ENCODE measurements at regions not wholly inside any gene's neighbourhood (a gene's known extent, or its start where the extent isn't known, plus 50 kb on each side); places are given as distances from the start of the nearest gene placed in this dataset.

GRCh38 chr4:41339812-41340809, 83.4 kb downstream of the UCHL1 start:
- Histone ChIP-seq H3K27ac (ENCODE audit: low read depth, low read length) (no peak overlapping the region), H2BK120ac (replicated peaks; ENCODE audit: low read depth, low read length) (no peak overlapping the region), H3K56ac (replicated peaks; ENCODE audit: insufficient read length, low read depth, low read length) (no peak overlapping the region), H3K23me2 (ENCODE audit: low read depth, low read length) (no peaks in the 10 kb centered on the region), H2AK5ac (ENCODE audit: low read depth, low read length) (no peak overlapping the region), H4K91ac (replicated peaks; ENCODE audit: insufficient read length, low read length) (no peak overlapping the region), H3K18ac (ENCODE audit: extremely low read depth, low read length) (no peak overlapping the region), H4K8ac (ENCODE audit: extremely low read depth, insufficient read depth, low read length) (no peak overlapping the region), H3K9me3 (ENCODE audit: insufficient read depth in 2 of 2, low read depth in 1 of 2, low read length in 1 of 2) (peaks cover 4 to 8% of the 10 kb centered on the region in 2 experiments; a peak in 2 of 4 replicates), H3K36me3 (ENCODE audit: control insufficient read depth in 2 of 4, insufficient read depth in 4 of 4, low read length in 3 of 4) (no peaks in the 10 kb centered on the region), H3K4me1 (replicated peaks in 1 of 4; ENCODE audit: control insufficient read depth in 3 of 4, insufficient read depth in 4 of 4, low read length in 3 of 4) (peaks cover 0 to 3% (median 0%) of the 10 kb centered on the region in 4 experiments; a peak in 4 of 7 replicates), H3K9ac (replicated peaks in 1 of 4; ENCODE audit: extremely low read depth in 1 of 4, low read depth in 3 of 4, low read length in 3 of 4) (no peak overlapping the region), H3K23ac (ENCODE audit: insufficient read length) (no peak overlapping the region), H2BK20ac (ENCODE audit: low read length) (no peak overlapping the region), H3K4ac (replicated peaks; ENCODE audit: insufficient read length, low read depth, low read length) (no peak overlapping the region), H3K79me2 (ENCODE audit: control insufficient read depth in 1 of 2, insufficient read depth in 2 of 2, low read length in 2 of 2) (no peaks in the 10 kb centered on the region), H3K79me1 (ENCODE audit: low read depth, low read length) (no peaks in the 10 kb centered on the region), H2BK15ac (ENCODE audit: low read length) (no peak overlapping the region), H3K4me2 (ENCODE audit: insufficient read depth in 1 of 2, low read depth in 2 of 2, low read length in 2 of 2) (no peak overlapping the region), H2AFZ (ENCODE audit: low read length) (no peak overlapping the region), H4K5ac (ENCODE audit: insufficient read length, low read depth, low read length) (no peak overlapping the region), H4K20me1 (replicated peaks in 1 of 2; ENCODE audit: control insufficient read depth in 1 of 2, insufficient read depth in 2 of 2, low read length in 2 of 2) (no peaks in the 10 kb centered on the region), H3K14ac (ENCODE audit: insufficient read length) (no peak overlapping the region), H3K4me3 (ENCODE audit: extremely low read depth in 1 of 4, insufficient read depth in 2 of 4, low read depth in 3 of 4, low read length in 4 of 4) (no peak overlapping the region), H2BK5ac (ENCODE audit: low read depth, low read length) (no peak overlapping the region), H2BK12ac (ENCODE audit: low read depth, low read length) (no peak overlapping the region), H3K27me3 (replicated peaks in 1 of 4; ENCODE audit: control insufficient read depth in 3 of 4, extremely low read depth in 1 of 4, insufficient read depth in 3 of 4, low read length in 3 of 4) (no peaks in the 10 kb centered on the region)
- WGBS, 2 experiments (ENCODE audit: extremely low coverage in 1 of 2, insufficient coverage in 1 of 2, insufficient read length in 1 of 2, insufficient replicate concordance in 2 of 2, low coverage in 1 of 2, low lambda C conversion rate in 2 of 2, missing lambda C conversion rate in 1 of 2) = 61% methylated on average over 10 of the region's 10 CpGs; no CpG with 5 or more reads in 1 of the 2 experiments
- DNase-seq (ENCODE audit: low read depth in 1 of 2, low spot score in 2 of 2) (no peak), FAIRE-seq (peak; percentile 80)
- POLR2A ChIA-PET (ENCODE audit: partially characterized antibody) = interaction anchor here (0.7 to 1.4 kb wide), 6 partner anchors 10 to 308 kb away, joined by 3 to 10 read pairs (median 4); partner anchors contain the start of gene UCHL1
- CTCF ChIA-PET (ENCODE audit: partially characterized antibody) = interaction anchor here (0.6 to 3.8 kb wide), 8 partner anchors 9 to 109 kb away, joined by 3 to 20 read pairs (median 3); no protein-coding TSS in a partner anchor
- TF ChIP-seq TAF7 (optimal IDR thresholded peaks at IDR 0.05; ENCODE audit: borderline replicate concordance, low read depth, low read length) (no peak), RAD21 (IDR thresholded peaks at IDR 0.05 in 1 of 2, conservative IDR thresholded peaks at IDR 0.05 in 1 of 2; ENCODE audit: low read depth in 2 of 2, low read length in 2 of 2) (peak in 1 of 2 experiments; percentile 28; a peak in 2 of 4 replicates), SIN3A (conservative IDR thresholded peaks at IDR 0.05 in 1 of 2, IDR thresholded peaks at IDR 0.05 in 1 of 2; ENCODE audit: low read depth in 1 of 2, low read length in 2 of 2) (0 out of 4 replicates have a peak, but pooled peaks of 1 of the 2 experiments have one; percentile 18), JUND (IDR thresholded peaks at IDR 0.05; ENCODE audit: low read length) (no peak), TCF12 (IDR thresholded peaks at IDR 0.05; ENCODE audit: low read depth, low read length) (no peak), SP1 (IDR thresholded peaks at IDR 0.05; ENCODE audit: low read depth, low read length) (peak; percentile 72; the same call in 1 of the 2 replicates), YY1 (IDR thresholded peaks at IDR 0.05; ENCODE audit: low read depth, low read length) (peak; percentile 87), SUZ12 (IDR thresholded peaks at IDR 0.05; ENCODE audit: low read length) (no peak), RXRA (IDR thresholded peaks at IDR 0.05; ENCODE audit: insufficient read depth, low read depth, low read length) (no peak), SIRT6 (IDR thresholded peaks at IDR 0.05; ENCODE audit: low read length) (no peak), SP2 (IDR thresholded peaks at IDR 0.05; ENCODE audit: low read length) (peak; percentile 9; the same call in 1 of the 2 replicates)
